ENCODE measurements at regions not wholly inside any gene's neighbourhood (a gene's known extent, or its start where the extent isn't known, plus 50 kb on each side); places are given as distances from the start of the nearest gene placed in this dataset.

DNA sequence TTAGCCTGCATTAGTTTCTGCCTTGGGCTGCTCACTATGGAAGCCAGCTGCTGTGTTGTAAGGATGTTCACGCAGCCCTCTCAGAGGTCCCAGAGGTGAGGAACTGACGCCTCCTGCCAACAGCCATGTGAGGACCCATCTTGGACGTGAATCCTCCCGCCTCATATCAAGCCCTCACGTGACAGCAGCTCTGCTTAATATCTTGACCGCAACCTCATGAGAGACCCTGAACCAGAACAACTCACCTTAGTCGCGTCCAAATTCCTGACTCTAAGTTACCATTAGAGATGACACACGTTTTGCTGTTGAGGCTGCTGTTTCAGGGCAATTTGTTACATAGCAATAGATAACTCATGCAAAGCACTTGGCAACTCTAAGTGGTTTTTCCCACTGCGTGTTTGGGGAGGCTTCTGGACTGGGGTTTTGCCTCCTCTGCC is 97.7 kb downstream of the TMEM17 start:
- Histone ChIP-seq H3K4me1 (peaks cover 34% of the 10 kb centered on the region), H3K27ac (no peak overlapping the region)
- TF ChIP-seq EP300 (IDR thresholded peaks at IDR 0.05) (no peak), POLR2AphosphoS5 (IDR thresholded peaks at IDR 0.05) (no peak), POLR2A (IDR thresholded peaks at IDR 0.05) (no peak)
- TF ChIP-seq, protein P1, sequence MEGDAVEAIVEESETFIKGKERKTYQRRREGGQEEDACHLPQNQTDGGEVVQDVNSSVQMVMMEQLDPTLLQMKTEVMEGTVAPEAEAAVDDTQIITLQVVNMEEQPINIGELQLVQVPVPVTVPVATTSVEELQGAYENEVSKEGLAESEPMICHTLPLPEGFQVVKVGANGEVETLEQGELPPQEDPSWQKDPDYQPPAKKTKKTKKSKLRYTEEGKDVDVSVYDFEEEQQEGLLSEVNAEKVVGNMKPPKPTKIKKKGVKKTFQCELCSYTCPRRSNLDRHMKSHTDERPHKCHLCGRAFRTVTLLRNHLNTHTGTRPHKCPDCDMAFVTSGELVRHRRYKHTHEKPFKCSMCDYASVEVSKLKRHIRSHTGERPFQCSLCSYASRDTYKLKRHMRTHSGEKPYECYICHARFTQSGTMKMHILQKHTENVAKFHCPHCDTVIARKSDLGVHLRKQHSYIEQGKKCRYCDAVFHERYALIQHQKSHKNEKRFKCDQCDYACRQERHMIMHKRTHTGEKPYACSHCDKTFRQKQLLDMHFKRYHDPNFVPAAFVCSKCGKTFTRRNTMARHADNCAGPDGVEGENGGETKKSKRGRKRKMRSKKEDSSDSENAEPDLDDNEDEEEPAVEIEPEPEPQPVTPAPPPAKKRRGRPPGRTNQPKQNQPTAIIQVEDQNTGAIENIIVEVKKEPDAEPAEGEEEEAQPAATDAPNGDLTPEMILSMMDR (IDR thresholded peaks at IDR 0.05): no peak

GRCh38 chr2:62407838-62408237 is 98.2 kb downstream of the TMEM17 start:
- no peak overlapping the region for H3K4me3 ChIP-seq
- H3K9me3 ChIP-seq: no peaks in the 10 kb centered on the region
- DNase-seq (ENCODE audit: low spot score in 2 of 2): no peak
- no peaks in the 10 kb centered on the region for H3K27me3 ChIP-seq
- peaks cover 34% of the 10 kb centered on the region for H3K4me1 ChIP-seq
- no peak overlapping the region for H3K27ac ChIP-seq
- 83% methylated on average over 3 of the region's 6 CpGs for WGBS
- no peak for TF ChIP-seq EP300 (IDR thresholded peaks at IDR 0.05)
- no peak for TF ChIP-seq POLR2A (IDR thresholded peaks at IDR 0.05)
- no peak for TF ChIP-seq POLR2AphosphoS5 (IDR thresholded peaks at IDR 0.05)
- TF ChIP-seq, protein P1 (IDR thresholded peaks at IDR 0.05): no peak
- H3K36me3 ChIP-seq: no peaks in the 10 kb centered on the region

More for the DNA sequence above, 97.7 kb downstream of the TMEM17 start:
- H3K36me3 ChIP-seq: no peaks in the 10 kb centered on the region
- DNase-seq (ENCODE audit: low spot score in 2 of 2): no peak
- H3K27me3 ChIP-seq: no peaks in the 10 kb centered on the region
- 68% methylated on average over 8 of the region's 10 CpGs for WGBS
- H3K9me3 ChIP-seq: no peaks in the 10 kb centered on the region
- no peak overlapping the region for H3K4me3 ChIP-seq

- DNase-seq (ENCODE audit: low spot score in 2 of 2): no peak
- TF ChIP-seq EP300 (IDR thresholded peaks at IDR 0.05) (no peak), POLR2AphosphoS5 (IDR thresholded peaks at IDR 0.05) (no peak), POLR2A (IDR thresholded peaks at IDR 0.05) (no peak)
- TF ChIP-seq, protein P1 (IDR thresholded peaks at IDR 0.05): no peak
- no peaks in the 10 kb centered on the region for H3K9me3 ChIP-seq
- H3K27ac ChIP-seq: no peak overlapping the region
- no peak overlapping the region for H3K4me3 ChIP-seq
- whole genome bisulfite sequencing: 91% methylated on average over 7 of the region's 7 CpGs
- H3K27me3 ChIP-seq: no peaks in the 10 kb centered on the region
- no peaks in the 10 kb centered on the region for H3K36me3 ChIP-seq
- H3K4me1 ChIP-seq: peaks cover 34% of the 10 kb centered on the region
Observed at GRCh38 chr2:62407401-62407800, 98.6 kb downstream of the TMEM17 start.

- no peaks in the 10 kb centered on the region for H3K27me3 ChIP-seq
- no peak overlapping the region for H3K27ac ChIP-seq
- no peaks in the 10 kb centered on the region for H3K36me3 ChIP-seq
- TF ChIP-seq POLR2A (IDR thresholded peaks at IDR 0.05) (no peak), POLR2AphosphoS5 (IDR thresholded peaks at IDR 0.05) (no peak), EP300 (IDR thresholded peaks at IDR 0.05) (no peak)
- TF ChIP-seq, protein P1 (IDR thresholded peaks at IDR 0.05): no peak
- no peaks in the 10 kb centered on the region for H3K9me3 ChIP-seq
- DNase-seq (ENCODE audit: low spot score in 2 of 2): no peak
- H3K4me3 ChIP-seq: no peak overlapping the region
- peaks cover 26% of the 10 kb centered on the region for H3K4me1 ChIP-seq
- 79% methylated on average over 3 of the region's 3 CpGs for WGBS
Observed at GRCh38 chr2:62406573-62407043, 99.4 kb downstream of the TMEM17 start.

DNA sequence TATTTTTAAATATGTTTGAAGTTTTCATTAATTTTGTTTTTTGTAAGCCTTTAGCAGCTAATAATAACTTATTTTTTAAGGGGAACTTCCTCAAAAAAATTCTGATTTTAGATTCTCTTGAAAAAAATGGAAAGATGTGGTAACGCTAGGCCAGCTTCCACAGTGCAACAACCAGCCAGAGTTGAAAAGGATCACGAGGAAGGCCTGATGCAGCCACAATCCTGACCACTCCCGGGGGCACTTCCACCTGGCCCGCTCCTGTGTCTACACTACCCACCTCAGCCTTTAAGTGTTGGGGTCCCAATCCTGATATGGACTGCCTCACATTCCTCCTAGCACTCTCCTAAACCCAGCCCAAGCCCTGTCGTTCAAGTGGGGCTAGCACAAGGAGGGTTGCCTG is 101.1 kb downstream of the TMEM17 start:
- TF ChIP-seq, protein P1 (IDR thresholded peaks at IDR 0.05): no peak
- TF ChIP-seq POLR2A (IDR thresholded peaks at IDR 0.05) (no peak), POLR2AphosphoS5 (IDR thresholded peaks at IDR 0.05) (no peak), EP300 (IDR thresholded peaks at IDR 0.05) (no peak)
- Histone ChIP-seq H3K27me3 (no peaks in the 10 kb centered on the region), H3K9me3 (no peaks in the 10 kb centered on the region), H3K4me3 (no peak overlapping the region), H3K36me3 (no peaks in the 10 kb centered on the region), H3K4me1 (peaks cover 9% of the 10 kb centered on the region), H3K27ac (no peak overlapping the region)
- no peak for DNase-seq (ENCODE audit: low spot score in 2 of 2)
- WGBS: 71% methylated on average over 5 of the region's 5 CpGs
